Right lobe of liver (tissue), 4 donors: ENCODE measurements at regions not wholly inside any gene's neighbourhood (a gene's known extent, or its start where the extent isn't known, plus 50 kb on each side); places are given as distances from the start of the nearest gene placed in this dataset.

Experiments
- CTCF ChIP-seq, 4 donors: fragments of 200-600 bp in 3 of 4; fragments of 450-650 bp in 1 of 4; IDR thresholded peaks; one replicate each; pipeline versions ENCODE4 v1.5.1 to v1.8.0; 2016 to 2022; ENCODE audit warnings: antibody characterized with exemption in 4 of 4, mild to moderate bottlenecking in 2 of 4
- POLR2A ChIP-seq: fragments of 450-650 bp; IDR thresholded peaks from one replicate; pipeline ENCODE4 v1.6.1; 2017; ENCODE audit warnings: antibody characterized with exemption, mild to moderate bottlenecking
- donor health status: DM: no; HTN: no; CAD: no.
- donor health status: DM: no; HTN: no; CAD: no.
- donor health status: DM: no; HTN: yes; CAD: no.

DNA sequence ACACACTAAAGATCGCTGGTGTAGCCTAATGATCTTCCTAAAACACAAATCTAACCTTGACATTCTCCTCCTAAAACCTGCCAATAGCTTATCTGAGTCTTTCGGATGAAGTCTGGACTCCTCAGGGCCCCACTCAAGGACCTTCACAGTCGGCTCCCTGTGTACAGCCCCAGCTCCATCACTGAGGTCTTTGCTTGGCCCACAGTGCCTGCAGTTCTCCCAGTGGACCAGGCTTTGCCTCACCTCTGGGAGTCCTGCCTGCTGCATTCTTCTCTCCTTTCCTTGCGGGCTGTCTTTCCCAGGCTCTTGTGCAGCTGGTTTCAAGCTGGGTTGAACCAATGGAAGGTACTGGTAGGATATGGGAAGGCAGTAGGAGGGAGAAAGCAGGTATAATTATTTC is 122.6 kb upstream of the FERMT1 start:
- TF ChIP-seq CTCF (IDR thresholded peaks at IDR 0.05) (no peak), POLR2A (no peak)
